ENCODE measurements at regions not wholly inside any gene's neighbourhood (a gene's known extent, or its start where the extent isn't known, plus 50 kb on each side); places are given as distances from the start of the nearest gene placed in this dataset.
"Not testable (repeated sequence)": the region's sequence is repeated elsewhere in the genome, so short reads cannot be mapped to it uniquely, and the experiment has no call there.

GRCh38 chr11:103737037-103737622 is 299.3 kb upstream of the DDI1 start:
- Histone ChIP-seq H3K4me3 (no peak overlapping the region), H3K4me2 (no peak overlapping the region), H2AFZ (replicated peaks) (no peak overlapping the region), H3K36me3 (no peaks in the 10 kb centered on the region), H3F3A (ENCODE audit: low read depth) (no peaks in the 10 kb centered on the region), H3K79me2 (ENCODE audit: low read depth) (no peaks in the 10 kb centered on the region), H3K9me3 (ENCODE audit: low read depth) (no peaks in the 10 kb centered on the region), H3K9ac (no peak overlapping the region), H3K4me1 (peaks cover 8% of the 10 kb centered on the region), H3K27me3 (no peaks in the 10 kb centered on the region), H3K27ac (no peak overlapping the region), H4K20me1 (ENCODE audit: low read depth) (no peaks in the 10 kb centered on the region)
- Mint-ChIP-seq H3K4me1 (peaks cover 23% of the 10 kb centered on the region), H3K4me3 (no peak overlapping the region), H3K27me3 (ENCODE audit: insufficient read depth, low read depth) (peaks cover 2% of the 10 kb centered on the region), H3K9me3 (peaks cover 9% of the 10 kb centered on the region), H3K27ac (no peak overlapping the region), H3K36me3 (no peaks in the 10 kb centered on the region)
- TF ChIP-seq EZH2phosphoT487 (IDR thresholded peaks at IDR 0.05) (no peak), EZH2 (IDR thresholded peaks at IDR 0.05) (no peak)
- TF ChIP-seq, protein P1, sequence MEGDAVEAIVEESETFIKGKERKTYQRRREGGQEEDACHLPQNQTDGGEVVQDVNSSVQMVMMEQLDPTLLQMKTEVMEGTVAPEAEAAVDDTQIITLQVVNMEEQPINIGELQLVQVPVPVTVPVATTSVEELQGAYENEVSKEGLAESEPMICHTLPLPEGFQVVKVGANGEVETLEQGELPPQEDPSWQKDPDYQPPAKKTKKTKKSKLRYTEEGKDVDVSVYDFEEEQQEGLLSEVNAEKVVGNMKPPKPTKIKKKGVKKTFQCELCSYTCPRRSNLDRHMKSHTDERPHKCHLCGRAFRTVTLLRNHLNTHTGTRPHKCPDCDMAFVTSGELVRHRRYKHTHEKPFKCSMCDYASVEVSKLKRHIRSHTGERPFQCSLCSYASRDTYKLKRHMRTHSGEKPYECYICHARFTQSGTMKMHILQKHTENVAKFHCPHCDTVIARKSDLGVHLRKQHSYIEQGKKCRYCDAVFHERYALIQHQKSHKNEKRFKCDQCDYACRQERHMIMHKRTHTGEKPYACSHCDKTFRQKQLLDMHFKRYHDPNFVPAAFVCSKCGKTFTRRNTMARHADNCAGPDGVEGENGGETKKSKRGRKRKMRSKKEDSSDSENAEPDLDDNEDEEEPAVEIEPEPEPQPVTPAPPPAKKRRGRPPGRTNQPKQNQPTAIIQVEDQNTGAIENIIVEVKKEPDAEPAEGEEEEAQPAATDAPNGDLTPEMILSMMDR (IDR thresholded peaks at IDR 0.05): no peak
- no peak for DNase-seq (ENCODE audit: low spot score)

DNA sequence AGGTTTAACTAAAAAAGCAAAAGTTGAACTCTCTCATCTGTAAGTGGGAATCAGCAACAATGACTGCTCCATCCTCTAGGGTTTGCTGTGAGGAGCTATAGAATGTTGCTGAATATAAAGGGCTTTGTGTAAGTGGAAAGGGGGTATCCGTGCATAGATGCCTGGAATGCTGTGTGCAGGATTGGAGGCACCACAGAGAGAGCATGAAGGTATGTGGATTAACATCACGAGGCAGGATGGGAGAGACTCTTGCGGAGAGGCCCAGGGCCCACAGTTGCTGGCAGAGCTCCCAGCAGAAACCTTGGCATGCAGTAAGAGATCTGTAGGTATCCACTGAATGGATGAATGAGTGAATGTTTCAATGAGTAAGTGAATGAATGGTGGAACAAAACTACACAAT is 298.7 kb upstream of the DDI1 start:
- H3K4me3 ChIP-seq: no peak overlapping the region
- peaks cover 8% of the 10 kb centered on the region for H3K4me1 ChIP-seq
- H4K20me1 ChIP-seq (ENCODE audit: low read depth): no peaks in the 10 kb centered on the region
- no peaks in the 10 kb centered on the region for H3F3A ChIP-seq (ENCODE audit: low read depth)
- H3K27ac ChIP-seq: no peak overlapping the region
- H3K4me3 Mint-ChIP-seq: no peak overlapping the region
- H3K27me3 Mint-ChIP-seq (ENCODE audit: insufficient read depth, low read depth): peaks cover 2% of the 10 kb centered on the region
- no peaks in the 10 kb centered on the region for H3K79me2 ChIP-seq (ENCODE audit: low read depth)
- peak overlapping the region; percentile 51 for H2AFZ ChIP-seq (replicated peaks)
- H3K36me3 ChIP-seq: no peaks in the 10 kb centered on the region
- peak; percentile 42 for DNase-seq (ENCODE audit: low spot score)
- peaks cover 9% of the 10 kb centered on the region for H3K9me3 Mint-ChIP-seq
- no peaks in the 10 kb centered on the region for H3K9me3 ChIP-seq (ENCODE audit: low read depth)
- TF ChIP-seq, protein P1 (IDR thresholded peaks at IDR 0.05): peak; percentile 10
- no peak for TF ChIP-seq EZH2 (IDR thresholded peaks at IDR 0.05)
- H3K4me2 ChIP-seq: no peak overlapping the region
- H3K27ac Mint-ChIP-seq: peak overlapping the region; percentile 65
- H3K27me3 ChIP-seq: no peaks in the 10 kb centered on the region
- no peak overlapping the region for H3K9ac ChIP-seq
- no peaks in the 10 kb centered on the region for H3K36me3 Mint-ChIP-seq
- H3K4me1 Mint-ChIP-seq: peaks cover 23% of the 10 kb centered on the region

DNA sequence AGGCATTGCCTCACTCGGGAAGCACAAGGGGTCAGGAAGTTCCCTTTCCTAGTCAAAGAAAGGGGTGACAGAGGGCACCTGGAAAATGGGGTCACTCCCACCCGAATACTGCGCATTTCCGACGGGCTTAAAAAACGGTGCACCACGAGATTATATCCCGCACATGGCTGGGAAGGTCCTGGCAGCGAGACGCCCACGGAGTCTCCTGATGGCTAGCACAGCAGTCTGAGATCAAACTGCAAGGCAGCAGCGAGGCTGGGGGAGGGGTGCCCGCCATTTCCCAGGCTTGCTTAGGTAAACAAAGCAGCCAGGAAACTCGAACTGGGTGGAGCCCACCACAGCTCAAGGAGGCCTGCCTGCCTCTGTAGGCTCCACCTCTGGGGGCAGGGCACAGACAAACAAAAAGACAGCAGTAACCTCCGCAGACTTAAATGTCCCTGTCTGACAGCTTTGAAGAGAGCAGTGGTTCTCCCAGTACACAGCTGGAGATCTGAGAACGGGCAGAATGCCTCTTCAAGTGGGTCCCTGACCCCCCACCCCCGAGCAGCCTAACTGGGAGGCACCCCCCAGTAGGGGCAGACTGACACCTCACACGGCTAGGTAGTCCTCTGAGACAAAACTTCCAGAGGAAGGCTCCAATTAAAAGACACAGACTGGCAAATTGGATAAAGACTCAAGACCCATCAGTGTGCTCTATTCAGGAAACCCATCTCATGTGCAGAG is 297.2 kb upstream of the DDI1 start:
- Mint-ChIP-seq H3K4me1 (peaks cover 23% of the 10 kb centered on the region), H3K9me3 (peaks cover 14% of the 10 kb centered on the region), H3K27ac (peak overlapping the region; percentile 78)
- H3K4me1 ChIP-seq; H3F3A ChIP-seq (ENCODE audit: low read depth); H4K20me1 ChIP-seq (ENCODE audit: low read depth); H3K9ac ChIP-seq; H3K4me3 Mint-ChIP-seq; H3K27ac ChIP-seq; H3K36me3 ChIP-seq; H3K9me3 ChIP-seq (ENCODE audit: low read depth); H3K79me2 ChIP-seq (ENCODE audit: low read depth); H3K36me3 Mint-ChIP-seq; H3K27me3 Mint-ChIP-seq (ENCODE audit: insufficient read depth, low read depth); H3K27me3 ChIP-seq: not testable (repeated sequence)
- peak; percentile 17 for DNase-seq (ENCODE audit: low spot score)
- Histone ChIP-seq H3K4me2 (peak overlapping the region; percentile 70), H2AFZ (replicated peaks) (peak overlapping the region; percentile 90), H3K4me3 (peak overlapping the region; percentile 35)

- no peaks in the 10 kb centered on the region for H3K4me1 ChIP-seq
- TF ChIP-seq EZH2 (IDR thresholded peaks at IDR 0.05): no peak
- no peak for TF ChIP-seq EZH2phosphoT487 (IDR thresholded peaks at IDR 0.05)
- TF ChIP-seq, protein P1 (IDR thresholded peaks at IDR 0.05): no peak
- H3K27ac Mint-ChIP-seq: no peak overlapping the region
Observed at GRCh38 chr11:103744496-103745153, 291.8 kb upstream of the DDI1 start.

More at GRCh38 chr11:103744496-103745153, 291.8 kb upstream of the DDI1 start:
- Histone ChIP-seq H3K4me2 (no peak overlapping the region), H3K27me3 (no peaks in the 10 kb centered on the region), H2AFZ (replicated peaks) (no peak overlapping the region), H3K4me3 (no peak overlapping the region), H3F3A (ENCODE audit: low read depth) (no peaks in the 10 kb centered on the region), H3K9ac (no peak overlapping the region), H3K9me3 (ENCODE audit: low read depth) (no peaks in the 10 kb centered on the region), H3K79me2 (ENCODE audit: low read depth) (no peaks in the 10 kb centered on the region), H3K36me3 (no peaks in the 10 kb centered on the region), H3K27ac (no peak overlapping the region), H4K20me1 (ENCODE audit: low read depth) (no peaks in the 10 kb centered on the region)
- H3K9me3 Mint-ChIP-seq: peaks cover 36% of the 10 kb centered on the region
- DNase-seq (ENCODE audit: low spot score): no peak
- H3K36me3 Mint-ChIP-seq: no peaks in the 10 kb centered on the region
- no peak overlapping the region for H3K4me3 Mint-ChIP-seq
- H3K4me1 Mint-ChIP-seq: peaks cover under 1% of the 10 kb centered on the region
- peaks cover 5% of the 10 kb centered on the region for H3K27me3 Mint-ChIP-seq (ENCODE audit: insufficient read depth, low read depth)
